Dedifferentiated amniotic fluid mesenchymal stem cell (primary cell): ENCODE measurements at regions not wholly inside any gene's neighbourhood (a gene's known extent, or its start where the extent isn't known, plus 50 kb on each side); places are given as distances from the start of the nearest gene placed in this dataset.
"Not testable (repeated sequence)": the region's sequence is repeated elsewhere in the genome, so short reads cannot be mapped to it uniquely, and the experiment has no call there.

ENCODE experiments used
- DNase-seq: peaks from one replicate; pipeline ENCODE4 v3.0.0-alpha.2; 2016; ENCODE audit errors: extremely low spot score

GRCh38 chr6:86872810-86873209 is 64.5 kb upstream of the HTR1E start:
- not testable (repeated sequence) for DNase-seq

- DNase-seq: no peak
Observed at GRCh38 chr6:86871681-86872080, 65.6 kb upstream of the HTR1E start.

- DNase-seq: no peak
Observed at GRCh38 chr6:86869500-86869899, 67.8 kb upstream of the HTR1E start.

- DNase-seq: no peak
Observed at GRCh38 chr6:86859513-86859912, 77.8 kb upstream of the HTR1E start.

- no peak for DNase-seq
Observed at GRCh38 chr6:86858970-86859369, 78.4 kb upstream of the HTR1E start.

GRCh38 chr6:86857783-86858182 is 79.5 kb upstream of the HTR1E start:
- DNase-seq: no peak

GRCh38 chr6:86856937-86857563 is 80.3 kb upstream of the HTR1E start:
- DNase-seq: peak; percentile 21

GRCh38 chr6:86856379-86856778 is 80.9 kb upstream of the HTR1E start:
- no peak for DNase-seq

- no peak for DNase-seq
Observed at GRCh38 chr6:86848986-86849385, 88.3 kb upstream of the HTR1E start.

- DNase-seq: no peak
Observed at GRCh38 chr6:86832686-86833085, 104.6 kb upstream of the HTR1E start.

GRCh38 chr6:86825436-86825835 is 111.9 kb upstream of the HTR1E start:
- DNase-seq: no peak

- no peak for DNase-seq
Observed at GRCh38 chr6:86822747-86823146, 114.6 kb upstream of the HTR1E start.

- no peak for DNase-seq
Observed at GRCh38 chr6:86820750-86821149, 116.6 kb upstream of the HTR1E start.

- DNase-seq: no peak
Observed at GRCh38 chr6:86793649-86794048, 143.7 kb upstream of the HTR1E start.

GRCh38 chr6:86791476-86791875 is 145.9 kb upstream of the HTR1E start:
- DNase-seq: no peak

GRCh38 chr6:86789779-86790411 is 147.4 kb upstream of the HTR1E start:
- DNase-seq: no peak

- DNase-seq: no peak
Observed at GRCh38 chr6:86782328-86782727, 155.0 kb upstream of the HTR1E start.

GRCh38 chr6:86780923-86781322 is 156.4 kb upstream of the HTR1E start:
- no peak for DNase-seq

- DNase-seq: no peak
Observed at GRCh38 chr6:86775893-86776292, 161.4 kb upstream of the HTR1E start.

GRCh38 chr6:86765211-86765610 is 172.1 kb upstream of the HTR1E start:
- no peak for DNase-seq

GRCh38 chr6:86759953-86760352 is 177.4 kb upstream of the HTR1E start:
- not testable (repeated sequence) for DNase-seq

- no peak for DNase-seq
Observed at GRCh38 chr6:86756640-86757229, 180.6 kb upstream of the HTR1E start.

GRCh38 chr6:86744048-86744447 is 193.3 kb upstream of the HTR1E start:
- DNase-seq: no peak
